IPS-15b (cell line): ENCODE measurements at regions not wholly inside any gene's neighbourhood (a gene's known extent, or its start where the extent isn't known, plus 50 kb on each side); places are given as distances from the start of the nearest gene placed in this dataset.

Source experiments
- H3K27me3 ChIP-seq: one replicate; pipeline ENCODE4 v1.6.1; 2013; ENCODE audit warnings: low read length; ENCODE audit not compliant: control insufficient read depth, insufficient read depth
- H3K36me3 ChIP-seq: one replicate; pipeline ENCODE4 v1.6.1; 2013; ENCODE audit warnings: low read length; ENCODE audit not compliant: control insufficient read depth, insufficient read depth
- H3K4me1 ChIP-seq: one replicate; pipeline ENCODE4 v1.6.1; 2013; ENCODE audit warnings: mild to moderate bottlenecking, low read length; ENCODE audit not compliant: control insufficient read depth, insufficient read depth
- H3K4me3 ChIP-seq: one replicate; pipeline ENCODE4 v1.5.1; 2013; ENCODE audit warnings: low read depth, low read length
- H3K9ac ChIP-seq: one replicate; pipeline ENCODE4 v1.6.1; 2013; ENCODE audit warnings: low read depth, mild to moderate bottlenecking, low read length
- H3K9me3 ChIP-seq: one replicate; pipeline ENCODE4 v1.6.1; 2013; ENCODE audit warnings: mild to moderate bottlenecking, low read length; ENCODE audit not compliant: control insufficient read depth, insufficient read depth

DNA sequence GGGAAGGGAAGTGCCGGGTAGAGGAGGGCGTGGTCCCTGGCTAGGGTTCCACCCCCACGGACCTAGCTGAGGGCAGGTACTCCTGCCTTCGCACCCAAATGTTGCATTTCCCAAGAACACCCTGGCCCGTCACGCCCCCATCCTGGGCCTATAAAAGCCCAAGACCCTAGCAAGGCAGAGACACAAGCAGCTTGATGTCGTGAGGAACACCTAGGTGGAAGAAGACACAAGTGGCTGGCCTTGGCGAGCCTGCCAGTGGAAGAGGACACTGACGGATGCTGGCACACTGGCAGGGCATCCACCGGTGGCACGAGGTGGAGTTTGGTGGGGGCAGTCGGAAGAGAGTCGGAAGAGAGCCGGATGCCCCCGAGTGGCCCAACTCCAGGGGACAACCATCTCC lies 244.8 kb upstream of the CTSO start:
- no peak overlapping the region for H3K9ac ChIP-seq
- no peak overlapping the region for H3K4me3 ChIP-seq
- H3K4me1 ChIP-seq = no peaks in the 10 kb centered on the region
- H3K27me3 ChIP-seq = no peaks in the 10 kb centered on the region
- H3K36me3 ChIP-seq = no peaks in the 10 kb centered on the region
- no peaks in the 10 kb centered on the region for H3K9me3 ChIP-seq

DNA sequence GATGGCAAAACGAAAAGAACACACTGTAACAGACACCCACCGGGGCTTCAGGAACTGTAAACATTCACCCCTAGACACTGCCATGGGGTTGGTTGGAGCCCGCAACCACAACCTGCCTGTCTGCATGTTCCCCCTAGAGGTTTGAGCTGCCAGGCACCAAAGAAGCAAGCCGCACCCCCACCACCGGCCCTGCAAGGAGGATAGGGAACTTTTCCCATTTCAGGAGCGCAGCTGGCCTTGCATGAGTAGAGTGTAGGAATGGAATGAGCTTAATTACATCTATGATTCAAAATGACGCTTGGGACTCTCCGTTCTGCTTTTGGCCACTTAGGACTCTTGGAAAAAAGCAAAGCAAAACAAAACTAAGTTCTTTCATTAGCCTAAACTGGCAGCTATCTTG lies 243.6 kb upstream of the CTSO start:
- no peaks in the 10 kb centered on the region for H3K27me3 ChIP-seq
- H3K4me3 ChIP-seq = no peak overlapping the region
- no peaks in the 10 kb centered on the region for H3K9me3 ChIP-seq
- H3K9ac ChIP-seq = no peak overlapping the region
- no peaks in the 10 kb centered on the region for H3K4me1 ChIP-seq
- no peaks in the 10 kb centered on the region for H3K36me3 ChIP-seq

DNA sequence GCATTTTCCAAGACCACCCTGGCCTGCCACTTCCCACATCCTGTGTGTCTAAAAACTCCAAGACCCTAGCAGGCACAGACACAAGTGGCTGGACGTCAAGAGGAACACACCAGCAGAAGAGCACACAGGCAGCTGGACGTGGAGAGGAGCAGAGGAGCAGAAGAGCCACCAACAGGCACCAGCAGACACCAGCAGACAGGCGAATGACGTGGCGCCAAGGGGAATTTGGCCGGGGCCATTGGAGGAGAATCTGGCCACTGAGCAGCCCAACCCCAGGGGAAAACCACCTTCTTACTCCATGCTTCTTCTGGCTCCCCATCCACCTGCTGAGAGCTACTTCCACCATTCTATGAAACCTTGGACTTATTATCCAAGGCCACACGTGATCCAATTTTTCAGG lies 243.1 kb upstream of the CTSO start:
- H3K27me3 ChIP-seq = no peaks in the 10 kb centered on the region
- no peaks in the 10 kb centered on the region for H3K4me1 ChIP-seq
- H3K4me3 ChIP-seq = no peak overlapping the region
- H3K9me3 ChIP-seq = no peaks in the 10 kb centered on the region
- no peaks in the 10 kb centered on the region for H3K36me3 ChIP-seq
- H3K9ac ChIP-seq = no peak overlapping the region

DNA sequence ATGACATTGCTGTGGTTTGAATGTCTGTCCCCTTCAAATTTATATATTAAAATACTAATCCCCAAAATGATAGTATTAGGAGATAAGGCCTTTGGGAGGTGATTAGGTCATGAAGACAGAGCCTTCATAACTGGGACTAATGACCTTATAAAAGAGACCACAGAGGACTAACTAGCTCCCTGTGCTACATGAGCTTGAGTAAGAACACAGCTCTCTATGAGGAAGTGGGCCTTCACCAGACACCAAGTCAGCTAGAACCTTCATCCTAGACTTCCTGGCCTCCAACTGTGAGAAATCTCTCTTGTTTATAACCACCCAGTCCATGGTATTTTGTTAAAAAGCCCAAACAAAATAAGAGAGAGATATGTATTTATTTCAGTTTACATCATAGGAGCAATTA lies 242.2 kb upstream of the CTSO start:
- Histone ChIP-seq H3K9me3 (no peaks in the 10 kb centered on the region), H3K27me3 (no peaks in the 10 kb centered on the region), H3K9ac (no peak overlapping the region), H3K4me1 (no peaks in the 10 kb centered on the region), H3K36me3 (no peaks in the 10 kb centered on the region), H3K4me3 (no peak overlapping the region)

DNA sequence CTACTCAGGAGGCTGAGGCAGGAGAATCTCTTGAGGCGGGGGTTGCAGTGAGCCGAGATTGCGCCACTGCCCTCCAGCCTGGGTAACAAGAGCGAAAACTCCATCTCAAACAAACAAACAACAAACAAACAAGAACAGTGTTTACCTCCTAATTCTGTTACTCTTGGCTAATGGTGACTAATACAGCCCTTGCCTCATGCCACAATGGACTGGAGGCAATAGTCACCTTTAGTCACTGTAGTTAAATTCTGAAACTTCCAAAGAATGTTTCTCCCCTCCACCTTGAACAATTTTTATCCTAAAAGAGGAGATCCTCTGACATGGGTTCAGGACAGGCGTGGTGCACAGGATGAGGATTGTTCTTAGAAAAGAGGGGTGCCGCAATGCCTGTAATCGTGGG lies 241.2 kb upstream of the CTSO start:
- H3K4me1 ChIP-seq = no peaks in the 10 kb centered on the region
- H3K27me3 ChIP-seq = no peaks in the 10 kb centered on the region
- no peaks in the 10 kb centered on the region for H3K36me3 ChIP-seq
- no peaks in the 10 kb centered on the region for H3K9me3 ChIP-seq
- no peak overlapping the region for H3K4me3 ChIP-seq
- no peak overlapping the region for H3K9ac ChIP-seq

DNA sequence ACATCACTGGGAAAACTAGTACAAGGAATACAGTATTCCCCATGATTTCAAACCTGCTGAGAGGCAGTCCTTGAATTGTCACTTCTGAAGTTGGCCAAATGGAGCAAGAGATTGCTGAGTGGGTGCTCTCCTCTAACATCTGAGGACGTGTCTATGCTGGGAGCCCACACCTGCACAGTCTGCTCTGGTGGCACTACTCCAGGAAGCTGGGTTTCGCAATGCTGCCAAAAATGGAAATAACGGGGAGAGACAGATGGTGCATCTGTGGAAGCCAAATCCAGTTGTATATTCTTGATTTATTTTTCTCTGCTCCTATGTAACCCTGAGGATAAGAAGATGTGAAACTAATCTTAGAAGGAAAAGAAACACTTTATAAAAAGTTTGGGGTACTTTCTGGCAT lies 240.1 kb upstream of the CTSO start:
- no peak overlapping the region for H3K9ac ChIP-seq
- H3K9me3 ChIP-seq = no peaks in the 10 kb centered on the region
- H3K4me1 ChIP-seq = no peaks in the 10 kb centered on the region
- H3K4me3 ChIP-seq = no peak overlapping the region
- H3K36me3 ChIP-seq = no peaks in the 10 kb centered on the region
- H3K27me3 ChIP-seq = no peaks in the 10 kb centered on the region

DNA sequence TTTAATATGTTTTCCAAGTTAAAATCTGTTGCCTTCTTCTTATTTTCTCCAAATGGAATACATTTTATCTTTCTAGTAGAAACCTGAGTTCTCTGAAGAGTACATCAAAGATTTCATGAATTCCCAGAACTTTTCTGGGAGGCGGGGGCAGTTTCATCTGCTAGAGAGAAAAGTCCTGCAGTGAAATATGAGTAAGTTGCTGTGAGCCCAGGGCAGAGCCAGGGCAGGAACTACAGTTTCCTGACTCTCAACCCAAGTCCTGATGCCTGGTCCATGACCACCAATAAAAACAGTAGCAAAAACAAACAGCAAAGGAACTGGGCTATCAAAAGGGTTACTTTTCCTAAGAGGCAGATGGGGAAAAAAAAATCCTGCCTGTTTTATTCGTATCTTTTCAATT lies 239.4 kb upstream of the CTSO start:
- no peaks in the 10 kb centered on the region for H3K27me3 ChIP-seq
- H3K4me3 ChIP-seq = no peak overlapping the region
- no peaks in the 10 kb centered on the region for H3K36me3 ChIP-seq
- H3K9ac ChIP-seq = no peak overlapping the region
- no peaks in the 10 kb centered on the region for H3K4me1 ChIP-seq
- no peaks in the 10 kb centered on the region for H3K9me3 ChIP-seq

DNA sequence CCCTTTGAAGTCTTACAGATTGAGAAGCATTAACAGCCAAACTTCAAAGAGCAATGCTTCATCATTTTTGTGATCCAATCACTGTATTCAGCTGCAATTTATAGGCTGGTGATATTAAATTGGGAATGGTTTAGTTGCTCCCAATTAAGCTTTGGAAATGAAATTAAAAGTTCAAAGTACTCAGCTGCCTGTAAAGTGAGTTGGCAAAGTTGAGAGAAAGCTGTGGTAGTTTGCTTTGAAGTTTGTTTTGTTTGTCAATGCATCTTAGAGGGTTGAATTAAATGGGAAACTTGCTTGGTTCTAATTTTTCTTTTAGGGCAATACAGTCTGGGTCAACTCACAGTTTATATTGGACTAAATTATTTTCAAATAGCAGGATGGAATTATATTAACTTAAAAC lies 238.4 kb upstream of the CTSO start:
- no peaks in the 10 kb centered on the region for H3K9me3 ChIP-seq
- H3K36me3 ChIP-seq = no peaks in the 10 kb centered on the region
- H3K4me3 ChIP-seq = no peak overlapping the region
- no peak overlapping the region for H3K9ac ChIP-seq
- H3K27me3 ChIP-seq = no peaks in the 10 kb centered on the region
- H3K4me1 ChIP-seq = no peaks in the 10 kb centered on the region

DNA sequence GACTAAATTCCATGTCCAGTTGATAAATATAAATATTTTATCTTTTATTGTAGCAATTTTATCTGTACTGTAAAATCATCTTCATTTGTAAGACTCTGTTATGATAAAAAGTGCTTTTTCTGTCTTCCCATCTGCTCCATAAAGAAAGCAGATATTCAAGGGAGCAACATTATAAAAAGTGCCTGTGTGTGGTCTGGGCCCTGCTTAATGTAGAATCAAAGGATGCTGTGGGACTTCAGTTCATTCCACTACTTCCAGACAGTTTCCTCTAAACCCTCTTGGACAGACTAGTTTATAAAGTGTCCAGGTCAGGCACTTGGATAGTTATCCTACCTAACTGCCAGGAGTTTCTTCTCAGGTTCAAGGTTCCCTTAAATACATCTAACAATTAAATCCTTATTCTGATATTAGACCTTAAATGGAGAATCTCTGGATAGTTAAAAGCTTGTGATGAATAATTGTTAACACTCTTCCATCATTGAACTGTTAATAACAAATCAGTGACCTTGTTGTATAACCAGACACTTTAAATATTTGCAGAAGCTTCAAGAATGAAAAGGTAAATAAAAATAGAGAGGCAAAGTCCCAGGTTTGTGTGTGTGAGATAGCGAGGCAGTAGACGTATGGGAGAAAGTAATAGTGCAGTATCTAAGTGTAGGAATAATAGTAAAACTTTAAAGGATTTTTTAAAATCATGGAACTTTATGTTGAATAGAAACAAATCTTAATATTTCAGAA lies 237.5 kb upstream of the CTSO start:
- Histone ChIP-seq H3K9ac (no peak overlapping the region), H3K4me3 (no peak overlapping the region), H3K36me3 (no peaks in the 10 kb centered on the region), H3K4me1 (no peaks in the 10 kb centered on the region), H3K9me3 (no peaks in the 10 kb centered on the region), H3K27me3 (no peaks in the 10 kb centered on the region)

DNA sequence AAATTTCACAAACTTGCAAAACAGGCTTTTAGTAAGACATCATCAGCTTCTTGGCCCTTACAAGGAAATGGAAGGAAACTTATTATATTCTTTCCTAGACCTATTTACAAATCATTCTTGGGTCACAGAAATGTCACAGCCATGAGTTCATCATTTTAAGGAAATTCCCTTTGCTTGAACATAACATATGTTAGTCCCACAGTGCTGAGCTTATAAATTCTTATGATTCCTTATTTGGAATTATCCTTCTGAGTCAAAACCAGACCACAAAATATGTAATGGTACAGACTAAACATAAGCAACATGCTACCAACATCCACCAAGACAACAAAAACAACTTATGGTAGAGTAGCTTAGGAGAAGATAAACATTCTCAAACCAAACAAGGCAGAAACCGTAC lies 236.9 kb upstream of the CTSO start:
- Histone ChIP-seq H3K9ac (no peak overlapping the region), H3K27me3 (no peaks in the 10 kb centered on the region), H3K4me1 (no peaks in the 10 kb centered on the region), H3K9me3 (no peaks in the 10 kb centered on the region), H3K4me3 (no peak overlapping the region), H3K36me3 (no peaks in the 10 kb centered on the region)

DNA sequence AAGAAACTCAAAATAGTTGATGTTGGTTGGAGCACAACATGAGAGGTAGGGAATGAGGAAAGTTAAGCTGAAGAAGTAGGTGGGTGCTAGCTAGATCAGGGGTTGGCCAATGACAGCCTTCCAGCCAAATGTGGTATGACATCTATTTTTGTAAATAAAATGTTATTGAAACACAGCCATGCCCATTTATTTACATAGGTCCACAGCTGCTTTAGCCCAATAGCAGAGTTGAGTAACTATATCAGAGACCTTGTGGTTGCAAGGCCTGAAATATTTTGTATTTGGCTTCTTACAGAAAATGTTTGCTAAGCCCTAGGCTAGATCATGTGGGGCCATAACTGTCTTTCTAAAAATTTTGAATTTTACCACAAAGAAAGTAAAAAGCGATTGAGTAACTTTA lies 234.9 kb upstream of the CTSO start:
- Histone ChIP-seq H3K9ac (no peak overlapping the region), H3K36me3 (no peaks in the 10 kb centered on the region), H3K4me3 (no peak overlapping the region), H3K27me3 (no peaks in the 10 kb centered on the region), H3K4me1 (no peaks in the 10 kb centered on the region), H3K9me3 (no peaks in the 10 kb centered on the region)

DNA sequence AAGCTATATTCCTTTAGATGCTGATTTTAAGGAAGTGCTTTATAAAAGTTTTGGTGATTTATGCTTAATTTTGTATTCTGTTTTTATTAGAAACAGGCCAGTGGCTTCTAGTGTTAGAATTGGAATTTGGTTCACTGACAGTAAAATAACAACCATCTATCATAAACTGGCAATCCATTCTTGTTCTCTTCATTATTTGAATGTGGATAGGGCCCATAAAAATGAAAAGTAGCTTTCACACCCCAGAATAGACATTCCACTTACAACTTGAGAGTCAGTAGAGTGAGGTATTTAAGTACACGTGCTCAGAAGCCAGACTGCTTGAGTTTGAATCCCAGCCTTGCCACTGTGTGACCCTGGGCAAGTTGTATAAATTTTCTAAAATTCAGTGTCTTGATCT lies 232.4 kb upstream of the CTSO start:
- no peaks in the 10 kb centered on the region for H3K4me1 ChIP-seq
- H3K4me3 ChIP-seq = no peak overlapping the region
- no peak overlapping the region for H3K9ac ChIP-seq
- H3K36me3 ChIP-seq = no peaks in the 10 kb centered on the region
- H3K27me3 ChIP-seq = no peaks in the 10 kb centered on the region
- H3K9me3 ChIP-seq = no peaks in the 10 kb centered on the region
